WTC11 (cell line): ENCODE measurements at regions not wholly inside any gene's neighbourhood (a gene's known extent, or its start where the extent isn't known, plus 50 kb on each side); places are given as distances from the start of the nearest gene placed in this dataset.

Source experiments
- ATAC-seq: fragments of 200-7000 bp; cut with Tn5 transposase; 2 replicates; pipeline ENCODE4 v1.10.0; 2021; ENCODE audit warnings: mild to moderate bottlenecking, moderate library complexity
- CTCF ChIA-PET: fragments of 300-600 bp; sonication (Branson Sonifier 250); formaldehyde crosslinking; loops from one replicate; lab custom pipeline; 2021; ENCODE audit warnings: antibody characterized with exemption; lab: Charles Lee
- POLR2A ChIA-PET: fragments of 350-600 bp; sonication (Branson Sonifier 250); formaldehyde crosslinking; loops from one replicate; lab custom pipeline; 2021; ENCODE audit warnings: antibody characterized with exemption; lab: Charles Lee
- DNase-seq: peaks from one replicate; pipeline ENCODE4 v3.0.0; 2021; ENCODE audit warnings: low spot score
- H3K27ac Mint-ChIP-seq: 2 replicates; pipeline ENCODE4 v1.8.0; 2021; ENCODE audit warnings: mixed read lengths
- H3K27me3 Mint-ChIP-seq: 2 replicates; pipeline ENCODE4 v1.8.0; 2021; ENCODE audit warnings: low read depth, mild to moderate bottlenecking, moderate library complexity, mixed read lengths
- H3K36me3 Mint-ChIP-seq: 2 replicates; pipeline ENCODE4 v1.8.0; 2021; ENCODE audit warnings: mixed read lengths
- H3K4me1 Mint-ChIP-seq: 2 replicates; pipeline ENCODE4 v1.8.0; 2022; ENCODE audit warnings: mixed read lengths
- H3K4me3 Mint-ChIP-seq: 2 replicates; pipeline ENCODE4 v1.8.0; 2021; ENCODE audit warnings: mild to moderate bottlenecking, moderate library complexity, mixed read lengths
- H3K9me3 Mint-ChIP-seq: 2 replicates; pipeline ENCODE4 v1.8.0; 2021; ENCODE audit warnings: mixed read lengths
- FOXK1 ChIP-seq: sonication (generic); formaldehyde crosslinking; IDR thresholded peaks from 2 replicates; pipeline ENCODE4 v1.8.0; 2022; ENCODE audit warnings: mild to moderate bottlenecking, moderate library complexity, missing genetic modification reagents
- GRHL2 ChIP-seq: fragments of 250-450 bp; sonication (Bioruptor Pico); IDR thresholded peaks from 2 replicates; pipeline ENCODE4 v1.8.0; 2022; ENCODE audit warnings: mild to moderate bottlenecking, moderate library complexity; ENCODE audit not compliant: insufficient replicate concordance, severe bottlenecking
- GTF2I ChIP-seq: fragments of 250-450 bp; sonication (Bioruptor Pico); conservative IDR thresholded peaks from 2 replicates; pipeline ENCODE4 v1.4.0; 2021; ENCODE audit warnings: mild to moderate bottlenecking
- MXD4 ChIP-seq: fragments of 250-450 bp; sonication (Bioruptor Pico); IDR thresholded peaks from 2 replicates; pipeline ENCODE4 v1.8.0; 2021; ENCODE audit warnings: mild to moderate bottlenecking, moderate library complexity, borderline replicate concordance
- MYBL2 ChIP-seq: sonication (generic); formaldehyde crosslinking; IDR thresholded peaks from 2 replicates; pipeline ENCODE4 v1.8.1; 2023; ENCODE audit warnings: mild to moderate bottlenecking, moderate library complexity, missing genetic modification reagents
- NR3C1 ChIP-seq: sonication (generic); formaldehyde crosslinking; conservative IDR thresholded peaks from 2 replicates; pipeline ENCODE4 v1.8.1; 2023; ENCODE audit warnings: low read depth, mild to moderate bottlenecking, missing genetic modification reagents
- RELA ChIP-seq: sonication (generic); formaldehyde crosslinking; IDR thresholded peaks from 2 replicates; pipeline ENCODE4 v1.8.1; 2022; ENCODE audit warnings: missing genetic modification reagents, mild to moderate bottlenecking, borderline replicate concordance
- SP1 ChIP-seq: sonication (generic); formaldehyde crosslinking; conservative IDR thresholded peaks from 2 replicates; pipeline ENCODE4 v1.8.1; 2022; ENCODE audit warnings: missing genetic modification reagents
- ZNF317 ChIP-seq: sonication (generic); formaldehyde crosslinking; IDR thresholded peaks from 2 replicates; pipeline ENCODE4 v1.8.1; 2023; ENCODE audit warnings: low read depth, mild to moderate bottlenecking, moderate library complexity, missing genetic modification reagents, borderline replicate concordance
- ZNF396 ChIP-seq: fragments of 250-450 bp; sonication (Bioruptor Pico); IDR thresholded peaks from 2 replicates; pipeline ENCODE4 v1.8.0; 2021; ENCODE audit warnings: mild to moderate bottlenecking, moderate library complexity, borderline replicate concordance
- TF ChIP-seq, protein P1 (sequence below): sonication (generic); formaldehyde crosslinking; IDR thresholded peaks from 2 replicates; pipeline ENCODE4 v1.8.1; 2023; ENCODE audit warnings: mild to moderate bottlenecking, moderate library complexity, missing genetic modification reagents
- TF ChIP-seq, protein P2 (sequence below): sonication (generic); formaldehyde crosslinking; IDR thresholded peaks from 2 replicates; pipeline ENCODE4 v1.8.0; 2022; ENCODE audit warnings: mild to moderate bottlenecking, missing genetic modification reagents
- TF ChIP-seq, protein P3 (sequence below): sonication (generic); formaldehyde crosslinking; IDR thresholded peaks from 2 replicates; pipeline ENCODE4 v1.8.1; 2023; ENCODE audit warnings: mild to moderate bottlenecking, missing genetic modification reagents
- TF ChIP-seq, protein P4 (sequence below): fragments of 250-450 bp; sonication (Bioruptor Pico); IDR thresholded peaks from 2 replicates; pipeline ENCODE4 v1.9.0; 2021; ENCODE audit warnings: mild to moderate bottlenecking
- TF ChIP-seq, protein P5 (sequence below): sonication (generic); formaldehyde crosslinking; IDR thresholded peaks from 2 replicates; pipeline ENCODE4 v1.8.1; 2023; ENCODE audit warnings: mild to moderate bottlenecking, missing genetic modification reagents, moderate library complexity
- TF ChIP-seq, protein P6 (sequence below): sonication (generic); formaldehyde crosslinking; IDR thresholded peaks from 2 replicates; pipeline ENCODE4 v1.8.0; 2023; ENCODE audit warnings: missing genetic modification reagents, mild to moderate bottlenecking, borderline replicate concordance
- TF ChIP-seq, protein P7 (sequence below): sonication (generic); formaldehyde crosslinking; IDR thresholded peaks from 2 replicates; pipeline ENCODE4 v1.8.0; 2022; ENCODE audit warnings: missing genetic modification reagents

DNA sequence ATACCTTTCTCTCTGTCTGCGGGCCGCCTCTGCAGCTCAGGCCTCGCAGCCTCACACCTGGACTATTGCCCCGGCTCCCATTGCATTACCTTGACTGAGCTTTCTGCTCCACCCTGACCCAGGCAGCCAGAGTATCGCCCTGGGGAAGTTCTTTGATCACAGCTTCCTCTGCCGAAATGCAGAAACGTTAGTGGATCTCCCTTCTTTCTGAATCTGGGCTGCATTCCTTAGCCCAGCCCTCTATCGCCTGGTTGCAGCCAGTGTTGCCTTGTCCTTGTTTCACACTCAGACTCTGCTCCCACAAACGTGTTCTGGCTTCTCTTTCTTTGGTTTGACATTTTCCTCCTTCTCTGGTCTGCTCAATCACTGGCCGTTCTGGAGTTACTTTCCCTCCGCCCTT, 195.7 kb downstream of the ADAMTS15 start:
- peak; percentile 93 for ATAC-seq
- no peaks in the 10 kb centered on the region; the same call in 1 of the 2 replicates for H3K27me3 Mint-ChIP-seq
- peaks cover 15% of the 10 kb centered on the region for H3K4me1 Mint-ChIP-seq
- H3K36me3 Mint-ChIP-seq = no peaks in the 10 kb centered on the region
- TF ChIP-seq, protein P1, sequence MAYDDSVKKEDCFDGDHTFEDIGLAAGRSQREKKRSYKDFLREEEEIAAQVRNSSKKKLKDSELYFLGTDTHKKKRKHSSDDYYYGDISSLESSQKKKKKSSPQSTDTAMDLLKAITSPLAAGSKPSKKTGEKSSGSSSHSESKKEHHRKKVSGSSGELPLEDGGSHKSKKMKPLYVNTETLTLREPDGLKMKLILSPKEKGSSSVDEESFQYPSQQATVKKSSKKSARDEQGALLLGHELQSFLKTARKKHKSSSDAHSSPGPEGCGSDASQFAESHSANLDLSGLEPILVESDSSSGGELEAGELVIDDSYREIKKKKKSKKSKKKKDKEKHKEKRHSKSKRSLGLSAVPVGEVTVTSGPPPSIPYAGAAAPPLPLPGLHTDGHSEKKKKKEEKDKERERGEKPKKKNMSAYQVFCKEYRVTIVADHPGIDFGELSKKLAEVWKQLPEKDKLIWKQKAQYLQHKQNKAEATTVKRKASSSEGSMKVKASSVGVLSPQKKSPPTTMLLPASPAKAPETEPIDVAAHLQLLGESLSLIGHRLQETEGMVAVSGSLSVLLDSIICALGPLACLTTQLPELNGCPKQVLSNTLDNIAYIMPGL (CRISPR knock-in tag) = no peak
- TF ChIP-seq, protein P2, sequence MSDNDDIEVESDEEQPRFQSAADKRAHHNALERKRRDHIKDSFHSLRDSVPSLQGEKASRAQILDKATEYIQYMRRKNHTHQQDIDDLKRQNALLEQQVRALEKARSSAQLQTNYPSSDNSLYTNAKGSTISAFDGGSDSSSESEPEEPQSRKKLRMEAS = no peak
- TF ChIP-seq FOXK1 = no peak
- TF ChIP-seq ZNF396 (CRISPR knock-in tag) = no peak
- TF ChIP-seq, protein P3, sequence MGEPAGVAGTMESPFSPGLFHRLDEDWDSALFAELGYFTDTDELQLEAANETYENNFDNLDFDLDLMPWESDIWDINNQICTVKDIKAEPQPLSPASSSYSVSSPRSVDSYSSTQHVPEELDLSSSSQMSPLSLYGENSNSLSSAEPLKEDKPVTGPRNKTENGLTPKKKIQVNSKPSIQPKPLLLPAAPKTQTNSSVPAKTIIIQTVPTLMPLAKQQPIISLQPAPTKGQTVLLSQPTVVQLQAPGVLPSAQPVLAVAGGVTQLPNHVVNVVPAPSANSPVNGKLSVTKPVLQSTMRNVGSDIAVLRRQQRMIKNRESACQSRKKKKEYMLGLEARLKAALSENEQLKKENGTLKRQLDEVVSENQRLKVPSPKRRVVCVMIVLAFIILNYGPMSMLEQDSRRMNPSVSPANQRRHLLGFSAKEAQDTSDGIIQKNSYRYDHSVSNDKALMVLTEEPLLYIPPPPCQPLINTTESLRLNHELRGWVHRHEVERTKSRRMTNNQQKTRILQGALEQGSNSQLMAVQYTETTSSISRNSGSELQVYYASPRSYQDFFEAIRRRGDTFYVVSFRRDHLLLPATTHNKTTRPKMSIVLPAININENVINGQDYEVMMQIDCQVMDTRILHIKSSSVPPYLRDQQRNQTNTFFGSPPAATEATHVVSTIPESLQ = no peak
- TF ChIP-seq, protein P4, sequence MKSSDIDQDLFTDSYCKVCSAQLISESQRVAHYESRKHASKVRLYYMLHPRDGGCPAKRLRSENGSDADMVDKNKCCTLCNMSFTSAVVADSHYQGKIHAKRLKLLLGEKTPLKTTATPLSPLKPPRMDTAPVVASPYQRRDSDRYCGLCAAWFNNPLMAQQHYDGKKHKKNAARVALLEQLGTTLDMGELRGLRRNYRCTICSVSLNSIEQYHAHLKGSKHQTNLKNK (CRISPR knock-in tag) = no peak
- CTCF ChIA-PET = interaction anchor here (0.8 to 1.3 kb wide), 3 partner anchors 167 to 213 kb away, joined by 3 to 4 read pairs (median 3); partner anchors contain the start of gene ADAMTS15
- H3K27ac Mint-ChIP-seq = peak overlapping the region; percentile 70
- no peaks in the 10 kb centered on the region for H3K9me3 Mint-ChIP-seq
- H3K4me3 Mint-ChIP-seq = no peak overlapping the region
- DNase-seq = peak; percentile 55
- POLR2A ChIA-PET = no interaction called here

DNA sequence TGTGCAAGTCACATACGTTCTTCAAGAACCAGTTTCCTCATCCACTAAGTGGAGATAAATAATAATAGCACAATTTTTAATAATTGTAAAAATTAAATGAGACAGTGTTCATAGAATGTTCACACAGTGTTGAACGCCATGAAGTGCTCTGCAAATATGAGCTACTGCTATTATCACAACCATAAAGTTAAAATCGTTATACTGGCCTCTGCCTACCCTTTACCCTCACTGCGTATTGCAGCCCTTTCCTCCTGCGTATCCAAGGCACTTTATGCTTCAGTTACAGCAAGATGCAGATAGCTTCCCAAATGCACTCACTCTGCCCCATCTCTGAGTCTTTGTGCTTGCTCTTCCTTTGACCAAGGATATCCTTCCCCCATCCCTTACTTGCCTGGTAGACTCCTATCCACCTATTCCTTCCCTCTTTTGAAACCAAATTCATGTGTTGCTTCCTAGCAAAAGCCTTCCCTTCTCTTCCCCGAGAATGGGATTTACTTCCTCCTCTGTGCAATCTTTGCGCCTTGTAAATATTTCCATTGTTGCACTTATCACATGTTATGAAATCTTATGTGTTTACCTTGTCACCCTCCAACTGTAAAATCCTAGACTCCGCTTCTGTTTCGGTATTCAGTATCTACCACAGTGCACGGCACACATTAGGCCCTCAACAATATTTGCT, 196.9 kb downstream of the ADAMTS15 start:
- POLR2A ChIA-PET = no interaction called here
- H3K27ac Mint-ChIP-seq = no peak overlapping the region
- CTCF ChIA-PET = no interaction called here

More for the DNA sequence above, 196.9 kb downstream of the ADAMTS15 start:
- Mint-ChIP-seq H3K4me1 (peaks cover 9% of the 10 kb centered on the region), H3K27me3 (no peaks in the 10 kb centered on the region), H3K36me3 (no peaks in the 10 kb centered on the region), H3K9me3 (no peaks in the 10 kb centered on the region), H3K4me3 (no peak overlapping the region)
- no peak for ATAC-seq
- TF ChIP-seq MXD4 = no peak
- no peak for TF ChIP-seq NR3C1
- TF ChIP-seq, protein P4 (CRISPR knock-in tag) = no peak
- TF ChIP-seq, protein P5, sequence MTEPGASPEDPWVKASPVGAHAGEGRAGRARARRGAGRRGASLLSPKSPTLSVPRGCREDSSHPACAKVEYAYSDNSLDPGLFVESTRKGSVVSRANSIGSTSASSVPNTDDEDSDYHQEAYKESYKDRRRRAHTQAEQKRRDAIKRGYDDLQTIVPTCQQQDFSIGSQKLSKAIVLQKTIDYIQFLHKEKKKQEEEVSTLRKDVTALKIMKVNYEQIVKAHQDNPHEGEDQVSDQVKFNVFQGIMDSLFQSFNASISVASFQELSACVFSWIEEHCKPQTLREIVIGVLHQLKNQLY (CRISPR knock-in tag) = no peak
- TF ChIP-seq, protein P6, sequence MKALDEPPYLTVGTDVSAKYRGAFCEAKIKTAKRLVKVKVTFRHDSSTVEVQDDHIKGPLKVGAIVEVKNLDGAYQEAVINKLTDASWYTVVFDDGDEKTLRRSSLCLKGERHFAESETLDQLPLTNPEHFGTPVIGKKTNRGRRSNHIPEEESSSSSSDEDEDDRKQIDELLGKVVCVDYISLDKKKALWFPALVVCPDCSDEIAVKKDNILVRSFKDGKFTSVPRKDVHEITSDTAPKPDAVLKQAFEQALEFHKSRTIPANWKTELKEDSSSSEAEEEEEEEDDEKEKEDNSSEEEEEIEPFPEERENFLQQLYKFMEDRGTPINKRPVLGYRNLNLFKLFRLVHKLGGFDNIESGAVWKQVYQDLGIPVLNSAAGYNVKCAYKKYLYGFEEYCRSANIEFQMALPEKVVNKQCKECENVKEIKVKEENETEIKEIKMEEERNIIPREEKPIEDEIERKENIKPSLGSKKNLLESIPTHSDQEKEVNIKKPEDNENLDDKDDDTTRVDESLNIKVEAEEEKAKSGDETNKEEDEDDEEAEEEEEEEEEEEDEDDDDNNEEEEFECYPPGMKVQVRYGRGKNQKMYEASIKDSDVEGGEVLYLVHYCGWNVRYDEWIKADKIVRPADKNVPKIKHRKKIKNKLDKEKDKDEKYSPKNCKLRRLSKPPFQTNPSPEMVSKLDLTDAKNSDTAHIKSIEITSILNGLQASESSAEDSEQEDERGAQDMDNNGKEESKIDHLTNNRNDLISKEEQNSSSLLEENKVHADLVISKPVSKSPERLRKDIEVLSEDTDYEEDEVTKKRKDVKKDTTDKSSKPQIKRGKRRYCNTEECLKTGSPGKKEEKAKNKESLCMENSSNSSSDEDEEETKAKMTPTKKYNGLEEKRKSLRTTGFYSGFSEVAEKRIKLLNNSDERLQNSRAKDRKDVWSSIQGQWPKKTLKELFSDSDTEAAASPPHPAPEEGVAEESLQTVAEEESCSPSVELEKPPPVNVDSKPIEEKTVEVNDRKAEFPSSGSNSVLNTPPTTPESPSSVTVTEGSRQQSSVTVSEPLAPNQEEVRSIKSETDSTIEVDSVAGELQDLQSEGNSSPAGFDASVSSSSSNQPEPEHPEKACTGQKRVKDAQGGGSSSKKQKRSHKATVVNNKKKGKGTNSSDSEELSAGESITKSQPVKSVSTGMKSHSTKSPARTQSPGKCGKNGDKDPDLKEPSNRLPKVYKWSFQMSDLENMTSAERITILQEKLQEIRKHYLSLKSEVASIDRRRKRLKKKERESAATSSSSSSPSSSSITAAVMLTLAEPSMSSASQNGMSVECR = no peak
- TF ChIP-seq, protein P2 = no peak
- no peak for TF ChIP-seq GRHL2 (CRISPR knock-in tag)
- no peak for TF ChIP-seq GTF2I (CRISPR knock-in tag)
- TF ChIP-seq RELA = no peak
- no peak for TF ChIP-seq MYBL2 (CRISPR knock-in tag)
- TF ChIP-seq SP1 (CRISPR knock-in tag) = no peak
- TF ChIP-seq, protein P7, sequence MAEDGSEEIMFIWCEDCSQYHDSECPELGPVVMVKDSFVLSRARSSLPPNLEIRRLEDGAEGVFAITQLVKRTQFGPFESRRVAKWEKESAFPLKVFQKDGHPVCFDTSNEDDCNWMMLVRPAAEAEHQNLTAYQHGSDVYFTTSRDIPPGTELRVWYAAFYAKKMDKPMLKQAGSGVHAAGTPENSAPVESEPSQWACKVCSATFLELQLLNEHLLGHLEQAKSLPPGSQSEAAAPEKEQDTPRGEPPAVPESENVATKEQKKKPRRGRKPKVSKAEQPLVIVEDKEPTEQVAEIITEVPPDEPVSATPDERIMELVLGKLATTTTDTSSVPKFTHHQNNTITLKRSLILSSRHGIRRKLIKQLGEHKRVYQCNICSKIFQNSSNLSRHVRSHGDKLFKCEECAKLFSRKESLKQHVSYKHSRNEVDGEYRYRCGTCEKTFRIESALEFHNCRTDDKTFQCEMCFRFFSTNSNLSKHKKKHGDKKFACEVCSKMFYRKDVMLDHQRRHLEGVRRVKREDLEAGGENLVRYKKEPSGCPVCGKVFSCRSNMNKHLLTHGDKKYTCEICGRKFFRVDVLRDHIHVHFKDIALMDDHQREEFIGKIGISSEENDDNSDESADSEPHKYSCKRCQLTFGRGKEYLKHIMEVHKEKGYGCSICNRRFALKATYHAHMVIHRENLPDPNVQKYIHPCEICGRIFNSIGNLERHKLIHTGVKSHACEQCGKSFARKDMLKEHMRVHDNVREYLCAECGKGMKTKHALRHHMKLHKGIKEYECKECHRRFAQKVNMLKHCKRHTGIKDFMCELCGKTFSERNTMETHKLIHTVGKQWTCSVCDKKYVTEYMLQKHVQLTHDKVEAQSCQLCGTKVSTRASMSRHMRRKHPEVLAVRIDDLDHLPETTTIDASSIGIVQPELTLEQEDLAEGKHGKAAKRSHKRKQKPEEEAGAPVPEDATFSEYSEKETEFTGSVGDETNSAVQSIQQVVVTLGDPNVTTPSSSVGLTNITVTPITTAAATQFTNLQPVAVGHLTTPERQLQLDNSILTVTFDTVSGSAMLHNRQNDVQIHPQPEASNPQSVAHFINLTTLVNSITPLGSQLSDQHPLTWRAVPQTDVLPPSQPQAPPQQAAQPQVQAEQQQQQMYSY (CRISPR knock-in tag) = no peak
- TF ChIP-seq ZNF317 (CRISPR knock-in tag) = no peak
- no peak for DNase-seq
